HCT116 (cell line): ENCODE measurements at regions not wholly inside any gene's neighbourhood (a gene's known extent, or its start where the extent isn't known, plus 50 kb on each side); places are given as distances from the start of the nearest gene placed in this dataset.

Experiments
- ATAC-seq: fragments of 200-7000 bp; cut with Tn5 transposase; 2 replicates; pipeline ENCODE4 v1.9.1; 2020; ENCODE audit warnings: mild to moderate bottlenecking, moderate library complexity
- BruUV-seq: library from RNA; stranded (reverse); fragments of 400-500 nt; replicated peaks from 2 replicates; lab custom pipeline; 2021; lab: Mats Ljungman, UMichigan
- CTCF ChIA-PET: fragments of 300-600 bp; sonication (Branson Sonifier 250); formaldehyde crosslinking; loops from one replicate; lab custom pipeline; 2021; ENCODE audit warnings: antibody characterized with exemption; lab: Charles Lee
- POLR2A ChIA-PET: fragments of 300-600, 350-600 bp; sonication (Branson Sonifier 250); formaldehyde crosslinking; loops from one replicate; lab custom pipeline; 2021; ENCODE audit warnings: antibody characterized with exemption; lab: Charles Lee
- RAD21 ChIA-PET, 2 experiments: fragments of 300-600 bp; sonication (Branson Sonifier 250); formaldehyde crosslinking; loops; one replicate each; lab custom pipeline; 2023; ENCODE audit warnings: low total read pairs in 2 of 2; ENCODE audit not compliant: uncharacterized antibody in 2 of 2, unreplicated experiment in 2 of 2, low non-redundant PET in 1 of 2; lab: Charles Lee
- DNase-seq: peaks from one replicate; pipeline ENCODE4 v3.0.0-alpha.2; 2010; ENCODE audit warnings: low read depth, low spot score
- H2AFZ ChIP-seq: fragments of 200-600 bp; shearing (Covaris generic), sonication (generic); 2 replicates; pipeline ENCODE4 v1.6.1; 2017; ENCODE audit warnings: low read depth, mixed run types, mixed read lengths, antibody characterized with exemption, low read length; ENCODE audit not compliant: poor library complexity, severe bottlenecking
- H3K27ac ChIP-seq: 2 replicates; pipeline ENCODE4 v1.5.1; 2012; ENCODE audit warnings: low read depth, low read length
- H3K27me3 ChIP-seq: fragments of 200-600 bp; sonication (generic); 2 replicates; pipeline ENCODE4 v1.6.1; 2016; ENCODE audit warnings: mixed run types, low read length, mixed read lengths; ENCODE audit not compliant: insufficient read depth
- H3K36me3 ChIP-seq, 2 experiments: fragments of 200-500 bp in 1 of 2; fragments of 200-600 bp in 1 of 2; sonication (Bioruptor generic) in 1 of 2; sonication (generic) in 1 of 2; 2 replicates each; pipeline versions ENCODE4 v1.5.1 to v1.6.1; 2014 to 2016; ENCODE audit warnings: low read length in 2 of 2, inconsistent platforms in 1 of 2, mixed read lengths in 1 of 2, mixed run types in 1 of 2; ENCODE audit not compliant: insufficient read depth in 2 of 2, control insufficient read depth in 1 of 2
- H3K4me1 ChIP-seq, 2 experiments: fragments of 200-600 bp in 1 of 2; sonication (generic) in 1 of 2; 2 replicates each; pipeline versions ENCODE4 v1.5.1 to v1.6.1; 2012 to 2017; ENCODE audit warnings: low read length in 2 of 2, inconsistent platforms in 1 of 2, mild to moderate bottlenecking in 1 of 2, mixed read lengths in 1 of 2, mixed run types in 1 of 2, moderate library complexity in 1 of 2; ENCODE audit not compliant: insufficient read depth in 2 of 2, control insufficient read depth in 1 of 2
- H3K4me2 ChIP-seq: fragments of 200-600 bp; sonication (generic); 2 replicates; pipeline ENCODE4 v1.6.1; 2017; ENCODE audit warnings: mixed run types, low read length, mixed read lengths
- H3K4me3 ChIP-seq, 2 experiments: fragments of 200-600 bp in 1 of 2; sonication (generic) in 1 of 2; replicated peaks in 1 of 2; 2 replicates each; pipeline ENCODE4 v1.5.1; 2011 to 2016; ENCODE audit warnings: low read length in 2 of 2, control low read depth in 1 of 2, low read depth in 1 of 2, mild to moderate bottlenecking in 1 of 2, mixed read lengths in 1 of 2, mixed run types in 1 of 2
- H3K79me2 ChIP-seq: fragments of 200-600 bp; sonication (generic); 2 replicates; pipeline ENCODE4 v1.6.1; 2017; ENCODE audit warnings: mild to moderate bottlenecking, mixed run types, low read length, moderate library complexity, mixed read lengths; ENCODE audit not compliant: insufficient read depth
- H3K9ac ChIP-seq: fragments of 200-600 bp; sonication (generic); 2 replicates; pipeline ENCODE4 v1.6.1; 2016; ENCODE audit warnings: low read length, mixed read lengths
- H3K9me2 ChIP-seq: fragments of 200-600 bp; sonication (generic), shearing (Covaris generic); 2 replicates; pipeline ENCODE4 v1.6.1; 2017; ENCODE audit warnings: mixed run types, mild to moderate bottlenecking, moderate library complexity; ENCODE audit not compliant: insufficient read depth
- H3K9me3 ChIP-seq, 2 experiments: fragments of 200-500 bp in 1 of 2; fragments of 200-600 bp in 1 of 2; sonication (Bioruptor generic) in 1 of 2; sonication (generic) in 1 of 2; 2 replicates each; pipeline ENCODE4 v1.6.1; 2014 to 2017; ENCODE audit warnings: low read length in 2 of 2, mixed read lengths in 2 of 2, inconsistent platforms in 1 of 2, low read depth in 1 of 2, mild to moderate bottlenecking in 1 of 2, mixed run types in 1 of 2, moderate library complexity in 1 of 2; ENCODE audit not compliant: control insufficient read depth in 1 of 2, insufficient read depth in 1 of 2
- H4K20me1 ChIP-seq: fragments of 200-600 bp; sonication (generic), shearing (Covaris generic); 2 replicates; pipeline ENCODE4 v1.6.1; 2017; ENCODE audit warnings: mixed run types, mild to moderate bottlenecking, moderate library complexity; ENCODE audit not compliant: insufficient read depth
- CEBPB ChIP-seq: IDR thresholded peaks from 2 replicates; pipeline ENCODE4 v1.6.1; 2012; ENCODE audit warnings: low read depth
- EGR1 ChIP-seq: IDR thresholded peaks from 2 replicates; pipeline ENCODE4 v1.6.1; 2012; ENCODE audit warnings: low read depth
- ELF1 ChIP-seq: IDR thresholded peaks from 2 replicates; pipeline ENCODE4 v1.6.1; 2012; ENCODE audit warnings: low read depth, borderline replicate concordance
- FOSL1 ChIP-seq: IDR thresholded peaks from 2 replicates; pipeline ENCODE4 v1.6.1; 2012; ENCODE audit warnings: low read depth
- TCF7L2 ChIP-seq: IDR thresholded peaks from 2 replicates; pipeline ENCODE4 v1.7.0; 2011; ENCODE audit warnings: borderline replicate concordance, inconsistent platforms; ENCODE audit not compliant: insufficient read depth, insufficient read length; ENCODE audit errors: extremely low read depth
- intact Hi-C: fragments of 100-400 bp; cut with micrococcal nuclease; formaldehyde crosslinking; loops from 2 replicates; pipeline ENCODE4 v1.10.0; 2022
- TF ChIP-seq, protein P1 (sequence below): IDR thresholded peaks from 2 replicates; pipeline ENCODE4 v1.6.1; 2012; ENCODE audit warnings: low read depth
- TF ChIP-seq, protein P2 (sequence below), 3 experiments: fragments of 200-600 bp in 1 of 3; sonication (generic) in 1 of 3; IDR thresholded peaks in 2 of 3; conservative IDR thresholded peaks in 1 of 3; 2 replicates each; pipeline ENCODE4 v1.5.1; 2012 to 2017; ENCODE audit warnings: low read depth in 2 of 3, low read length in 2 of 3, antibody characterized with exemption in 1 of 3, borderline replicate concordance in 1 of 3, control low read depth in 1 of 3, mild to moderate bottlenecking in 1 of 3, mixed read lengths in 1 of 3, mixed run types in 1 of 3, moderate library complexity in 1 of 3; ENCODE audit not compliant: insufficient read depth in 1 of 3

- DNase-seq (no peak), ATAC-seq (no peak)
- TF ChIP-seq, protein P1, sequence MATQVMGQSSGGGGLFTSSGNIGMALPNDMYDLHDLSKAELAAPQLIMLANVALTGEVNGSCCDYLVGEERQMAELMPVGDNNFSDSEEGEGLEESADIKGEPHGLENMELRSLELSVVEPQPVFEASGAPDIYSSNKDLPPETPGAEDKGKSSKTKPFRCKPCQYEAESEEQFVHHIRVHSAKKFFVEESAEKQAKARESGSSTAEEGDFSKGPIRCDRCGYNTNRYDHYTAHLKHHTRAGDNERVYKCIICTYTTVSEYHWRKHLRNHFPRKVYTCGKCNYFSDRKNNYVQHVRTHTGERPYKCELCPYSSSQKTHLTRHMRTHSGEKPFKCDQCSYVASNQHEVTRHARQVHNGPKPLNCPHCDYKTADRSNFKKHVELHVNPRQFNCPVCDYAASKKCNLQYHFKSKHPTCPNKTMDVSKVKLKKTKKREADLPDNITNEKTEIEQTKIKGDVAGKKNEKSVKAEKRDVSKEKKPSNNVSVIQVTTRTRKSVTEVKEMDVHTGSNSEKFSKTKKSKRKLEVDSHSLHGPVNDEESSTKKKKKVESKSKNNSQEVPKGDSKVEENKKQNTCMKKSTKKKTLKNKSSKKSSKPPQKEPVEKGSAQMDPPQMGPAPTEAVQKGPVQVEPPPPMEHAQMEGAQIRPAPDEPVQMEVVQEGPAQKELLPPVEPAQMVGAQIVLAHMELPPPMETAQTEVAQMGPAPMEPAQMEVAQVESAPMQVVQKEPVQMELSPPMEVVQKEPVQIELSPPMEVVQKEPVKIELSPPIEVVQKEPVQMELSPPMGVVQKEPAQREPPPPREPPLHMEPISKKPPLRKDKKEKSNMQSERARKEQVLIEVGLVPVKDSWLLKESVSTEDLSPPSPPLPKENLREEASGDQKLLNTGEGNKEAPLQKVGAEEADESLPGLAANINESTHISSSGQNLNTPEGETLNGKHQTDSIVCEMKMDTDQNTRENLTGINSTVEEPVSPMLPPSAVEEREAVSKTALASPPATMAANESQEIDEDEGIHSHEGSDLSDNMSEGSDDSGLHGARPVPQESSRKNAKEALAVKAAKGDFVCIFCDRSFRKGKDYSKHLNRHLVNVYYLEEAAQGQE = no peak
- TF ChIP-seq FOSL1 = no peak
- TF ChIP-seq, protein P2, sequence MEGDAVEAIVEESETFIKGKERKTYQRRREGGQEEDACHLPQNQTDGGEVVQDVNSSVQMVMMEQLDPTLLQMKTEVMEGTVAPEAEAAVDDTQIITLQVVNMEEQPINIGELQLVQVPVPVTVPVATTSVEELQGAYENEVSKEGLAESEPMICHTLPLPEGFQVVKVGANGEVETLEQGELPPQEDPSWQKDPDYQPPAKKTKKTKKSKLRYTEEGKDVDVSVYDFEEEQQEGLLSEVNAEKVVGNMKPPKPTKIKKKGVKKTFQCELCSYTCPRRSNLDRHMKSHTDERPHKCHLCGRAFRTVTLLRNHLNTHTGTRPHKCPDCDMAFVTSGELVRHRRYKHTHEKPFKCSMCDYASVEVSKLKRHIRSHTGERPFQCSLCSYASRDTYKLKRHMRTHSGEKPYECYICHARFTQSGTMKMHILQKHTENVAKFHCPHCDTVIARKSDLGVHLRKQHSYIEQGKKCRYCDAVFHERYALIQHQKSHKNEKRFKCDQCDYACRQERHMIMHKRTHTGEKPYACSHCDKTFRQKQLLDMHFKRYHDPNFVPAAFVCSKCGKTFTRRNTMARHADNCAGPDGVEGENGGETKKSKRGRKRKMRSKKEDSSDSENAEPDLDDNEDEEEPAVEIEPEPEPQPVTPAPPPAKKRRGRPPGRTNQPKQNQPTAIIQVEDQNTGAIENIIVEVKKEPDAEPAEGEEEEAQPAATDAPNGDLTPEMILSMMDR (IDR thresholded peaks at IDR 0.05 in 2 of 3, conservative IDR thresholded peaks at IDR 0.05 in 1 of 3; ENCODE audit: borderline replicate concordance in 1 of 3, insufficient read depth in 1 of 3, low read depth in 2 of 3, low read length in 2 of 3) = no peak
- TF ChIP-seq TCF7L2 = no peak
- no peak for TF ChIP-seq ELF1
- TF ChIP-seq EGR1 = no peak
- TF ChIP-seq CEBPB = no peak
- Histone ChIP-seq H3K27me3 (peaks cover 57% of the 10 kb centered on the region), H3K9me2 (no peaks in the 10 kb centered on the region), H3K9me3 (no peaks in the 10 kb centered on the region), H3K4me2 (no peak overlapping the region), H3K4me3 (no peak overlapping the region), H3K9ac (no peak overlapping the region), H3K79me2 (no peaks in the 10 kb centered on the region), H4K20me1 (no peaks in the 10 kb centered on the region), H3K27ac (no peak overlapping the region), H3K4me1 (peaks cover 0 to 6% of the 10 kb centered on the region in 2 experiments; a peak in 1 of 4 replicates), H2AFZ (no peak overlapping the region), H3K36me3 (no peaks in the 10 kb centered on the region)
- BruUV-seq = no TSS peak
- intact Hi-C loops = no loop called here
- CTCF ChIA-PET = interaction anchor here (1.8 kb wide), 1 partner anchor 81 kb away, joined by 7 read pairs; no protein-coding TSS in a partner anchor
- RAD21 ChIA-PET = no interaction called here
- POLR2A ChIA-PET = no interaction called here
Observed at GRCh38 chr10:118462401-118462800, 120.3 kb upstream of the FAM204A start.
